DND-41 (cell line): ENCODE measurements at regions not wholly inside any gene's neighbourhood (a gene's known extent, or its start where the extent isn't known, plus 50 kb on each side); places are given as distances from the start of the nearest gene placed in this dataset.

Experiments used
- ATAC-seq: fragments of 200-7000 bp; cut with Tn5 transposase; 3 replicates; pipeline ENCODE4 v1.9.1; 2021; ENCODE audit warnings: low read depth; ENCODE audit not compliant: insufficient read depth
- DNase-seq: peaks from one replicate; pipeline ENCODE4 v3.0.0-alpha.2; 2020
- H2AFZ ChIP-seq: 2 replicates; pipeline ENCODE4 v1.6.0; 2012; ENCODE audit warnings: low read depth, low read length
- H3K27ac ChIP-seq: 2 replicates; pipeline ENCODE4 v1.5.1; 2012; ENCODE audit warnings: low read length, inconsistent platforms
- H3K27me3 ChIP-seq: fragments of 200-600 bp; sonication (generic); 2 replicates; pipeline ENCODE4 v1.6.0; 2012; ENCODE audit warnings: low read length, mild to moderate bottlenecking, inconsistent platforms; ENCODE audit not compliant: insufficient read depth, poor library complexity
- H3K36me3 ChIP-seq: 2 replicates; pipeline ENCODE4 v1.5.1; 2012; ENCODE audit warnings: low read length, inconsistent platforms; ENCODE audit not compliant: insufficient read depth
- H3K4me1 ChIP-seq: 2 replicates; pipeline ENCODE4 v1.5.1; 2012; ENCODE audit warnings: mild to moderate bottlenecking, low read length; ENCODE audit not compliant: insufficient read depth
- H3K4me2 ChIP-seq: 2 replicates; pipeline ENCODE4 v1.6.0; 2012; ENCODE audit warnings: mild to moderate bottlenecking, moderate library complexity, low read length, inconsistent platforms; ENCODE audit not compliant: insufficient read depth
- H3K4me3 ChIP-seq, 2 experiments: fragments of 200-600 bp in 1 of 2; shearing (Covaris generic) in 1 of 2; 2 replicates each; pipeline ENCODE4 v1.5.1; 2012 to 2016; ENCODE audit warnings: inconsistent platforms in 2 of 2, low read length in 2 of 2, mild to moderate bottlenecking in 2 of 2, low read depth in 1 of 2, moderate library complexity in 1 of 2
- H3K79me2 ChIP-seq: 2 replicates; pipeline ENCODE4 v1.6.0; 2012; ENCODE audit warnings: low read length, inconsistent platforms; ENCODE audit not compliant: insufficient read depth
- H3K9ac ChIP-seq: 2 replicates; pipeline ENCODE4 v1.6.0; 2012; ENCODE audit warnings: low read depth, mild to moderate bottlenecking, inconsistent platforms, low read length, moderate library complexity
- H3K9me3 ChIP-seq: 2 replicates; pipeline ENCODE4 v1.5.1; 2012; ENCODE audit warnings: low read length, moderate library complexity, mild to moderate bottlenecking, inconsistent platforms; ENCODE audit not compliant: insufficient read depth, severe bottlenecking
- H4K20me1 ChIP-seq: 2 replicates; pipeline ENCODE4 v1.6.0; 2012; ENCODE audit warnings: low read length; ENCODE audit not compliant: insufficient read depth
- EZH2 ChIP-seq: IDR thresholded peaks from 3 replicates; pipeline ENCODE4 v1.6.1; 2012; ENCODE audit warnings: borderline replicate concordance, low read depth, mild to moderate bottlenecking, moderate library complexity, low read length, inconsistent platforms; ENCODE audit not compliant: severe bottlenecking
- TF ChIP-seq, protein P1 (sequence below): IDR thresholded peaks from 2 replicates; pipeline ENCODE4 v1.5.1; 2012; ENCODE audit warnings: borderline replicate concordance, low read length, moderate library complexity, mild to moderate bottlenecking; ENCODE audit not compliant: poor library complexity, severe bottlenecking; ENCODE audit errors: extremely low read depth

DNA sequence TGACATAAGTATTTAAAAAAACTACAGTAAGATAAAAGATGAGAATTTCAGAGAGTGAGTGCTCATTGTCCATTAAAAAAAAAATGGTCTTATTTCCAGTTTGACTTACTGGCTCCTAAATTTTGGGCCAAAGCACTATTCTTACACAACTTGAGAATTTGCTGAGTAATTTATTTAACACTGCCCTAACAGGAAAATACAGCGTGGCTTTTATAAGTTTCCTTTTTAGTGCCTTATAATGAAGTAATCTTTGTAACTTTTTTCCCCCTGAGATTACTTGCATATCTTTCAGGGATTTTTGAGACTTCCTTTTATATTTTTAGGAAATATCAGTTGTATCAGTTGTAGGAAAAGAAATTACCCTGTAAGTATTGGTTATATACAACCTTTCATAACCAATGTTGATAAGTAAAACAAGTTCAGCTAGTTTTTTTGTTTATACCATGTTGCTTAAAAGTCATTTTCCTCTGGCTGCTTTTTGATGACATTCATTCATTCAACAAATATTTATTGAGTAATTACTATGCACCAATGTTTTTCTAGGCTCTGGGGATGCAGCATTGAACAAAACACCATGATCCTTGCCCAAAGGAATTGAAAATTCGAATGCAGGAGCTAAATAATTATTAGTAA lies 106.4 kb upstream of the SGK1 start:
- H3K4me2 ChIP-seq = no peak overlapping the region
- no peak overlapping the region for H3K4me3 ChIP-seq
- H3K4me1 ChIP-seq = no peaks in the 10 kb centered on the region
- H2AFZ ChIP-seq = no peak overlapping the region
- H3K79me2 ChIP-seq = no peaks in the 10 kb centered on the region
- H3K27ac ChIP-seq = no peak overlapping the region
- DNase-seq = no peak
- no peaks in the 10 kb centered on the region for H3K36me3 ChIP-seq
- no peak for TF ChIP-seq EZH2
- TF ChIP-seq, protein P1, sequence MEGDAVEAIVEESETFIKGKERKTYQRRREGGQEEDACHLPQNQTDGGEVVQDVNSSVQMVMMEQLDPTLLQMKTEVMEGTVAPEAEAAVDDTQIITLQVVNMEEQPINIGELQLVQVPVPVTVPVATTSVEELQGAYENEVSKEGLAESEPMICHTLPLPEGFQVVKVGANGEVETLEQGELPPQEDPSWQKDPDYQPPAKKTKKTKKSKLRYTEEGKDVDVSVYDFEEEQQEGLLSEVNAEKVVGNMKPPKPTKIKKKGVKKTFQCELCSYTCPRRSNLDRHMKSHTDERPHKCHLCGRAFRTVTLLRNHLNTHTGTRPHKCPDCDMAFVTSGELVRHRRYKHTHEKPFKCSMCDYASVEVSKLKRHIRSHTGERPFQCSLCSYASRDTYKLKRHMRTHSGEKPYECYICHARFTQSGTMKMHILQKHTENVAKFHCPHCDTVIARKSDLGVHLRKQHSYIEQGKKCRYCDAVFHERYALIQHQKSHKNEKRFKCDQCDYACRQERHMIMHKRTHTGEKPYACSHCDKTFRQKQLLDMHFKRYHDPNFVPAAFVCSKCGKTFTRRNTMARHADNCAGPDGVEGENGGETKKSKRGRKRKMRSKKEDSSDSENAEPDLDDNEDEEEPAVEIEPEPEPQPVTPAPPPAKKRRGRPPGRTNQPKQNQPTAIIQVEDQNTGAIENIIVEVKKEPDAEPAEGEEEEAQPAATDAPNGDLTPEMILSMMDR = no peak
- H3K27me3 ChIP-seq = no peaks in the 10 kb centered on the region
- no peaks in the 10 kb centered on the region for H4K20me1 ChIP-seq
- ATAC-seq = no peak
- H3K9me3 ChIP-seq = no peaks in the 10 kb centered on the region
- H3K9ac ChIP-seq = no peak overlapping the region

DNA sequence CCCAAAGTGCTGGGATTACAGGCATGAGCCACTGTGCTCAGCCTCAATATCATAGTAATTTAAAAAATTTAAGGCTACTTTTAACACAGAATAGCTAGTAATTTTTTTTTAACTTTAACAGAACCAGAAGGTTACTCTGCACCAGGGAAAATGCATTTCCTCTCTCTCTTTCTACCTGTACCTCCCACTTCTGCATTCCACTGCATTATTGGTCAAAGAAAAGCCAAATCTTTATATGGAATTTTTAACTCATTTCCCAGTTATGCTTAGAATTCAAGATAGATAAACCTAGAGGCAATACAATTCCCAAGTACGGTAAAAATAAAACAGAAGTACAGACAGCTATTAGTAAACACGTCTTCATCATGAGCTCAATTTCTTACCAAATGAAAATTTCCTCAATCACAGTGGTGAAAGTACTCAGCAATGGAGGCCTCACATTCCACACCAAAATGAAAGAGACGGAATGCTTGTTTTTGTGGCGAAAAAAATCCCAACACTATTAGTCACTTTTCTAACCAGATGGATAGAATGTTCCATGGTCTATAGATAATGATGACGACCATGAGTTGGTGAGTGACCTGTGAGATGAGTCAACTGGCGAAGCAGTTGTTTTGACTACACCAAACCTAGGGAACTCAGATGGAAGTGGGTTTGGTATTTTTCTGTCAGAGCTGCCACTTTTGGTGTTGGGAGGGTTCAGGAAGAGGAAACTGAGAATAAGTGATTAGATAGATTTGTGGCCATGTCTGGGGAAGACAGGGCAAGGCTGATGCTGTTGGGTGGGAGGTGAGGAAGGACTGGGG lies 104.7 kb upstream of the SGK1 start:
- no peak overlapping the region for H2AFZ ChIP-seq
- H3K4me3 ChIP-seq = no peak overlapping the region
- no peak overlapping the region for H3K27ac ChIP-seq
- H3K9ac ChIP-seq = no peak overlapping the region
- H3K36me3 ChIP-seq = no peaks in the 10 kb centered on the region
- TF ChIP-seq, protein P1 = no peak
- no peak for TF ChIP-seq EZH2
- no peak overlapping the region for H3K4me2 ChIP-seq
- H3K27me3 ChIP-seq = no peaks in the 10 kb centered on the region
- no peak for DNase-seq
- H4K20me1 ChIP-seq = no peaks in the 10 kb centered on the region
- H3K4me1 ChIP-seq = no peaks in the 10 kb centered on the region
- H3K79me2 ChIP-seq = no peaks in the 10 kb centered on the region
- no peak for ATAC-seq
- no peaks in the 10 kb centered on the region for H3K9me3 ChIP-seq

GRCh38 chr6:134421501-134421900 lies 103.6 kb upstream of the SGK1 start:
- Histone ChIP-seq H3K27me3 (no peaks in the 10 kb centered on the region), H3K4me2 (no peak overlapping the region), H3K4me1 (no peaks in the 10 kb centered on the region), H3K4me3 (no peak overlapping the region), H3K9ac (no peak overlapping the region), H3K36me3 (no peaks in the 10 kb centered on the region), H2AFZ (no peak overlapping the region), H4K20me1 (no peaks in the 10 kb centered on the region), H3K27ac (no peak overlapping the region), H3K9me3 (no peaks in the 10 kb centered on the region), H3K79me2 (no peaks in the 10 kb centered on the region)
- TF ChIP-seq EZH2 = no peak
- TF ChIP-seq, protein P1 = no peak
- ATAC-seq (no peak), DNase-seq (no peak)
